ENCODE measurements at regions not wholly inside any gene's neighbourhood (a gene's known extent, or its start where the extent isn't known, plus 50 kb on each side); places are given as distances from the start of the nearest gene placed in this dataset.
A peak's percentile ranks its signal among the peaks of the same experiment; 100 is the strongest.

DNA sequence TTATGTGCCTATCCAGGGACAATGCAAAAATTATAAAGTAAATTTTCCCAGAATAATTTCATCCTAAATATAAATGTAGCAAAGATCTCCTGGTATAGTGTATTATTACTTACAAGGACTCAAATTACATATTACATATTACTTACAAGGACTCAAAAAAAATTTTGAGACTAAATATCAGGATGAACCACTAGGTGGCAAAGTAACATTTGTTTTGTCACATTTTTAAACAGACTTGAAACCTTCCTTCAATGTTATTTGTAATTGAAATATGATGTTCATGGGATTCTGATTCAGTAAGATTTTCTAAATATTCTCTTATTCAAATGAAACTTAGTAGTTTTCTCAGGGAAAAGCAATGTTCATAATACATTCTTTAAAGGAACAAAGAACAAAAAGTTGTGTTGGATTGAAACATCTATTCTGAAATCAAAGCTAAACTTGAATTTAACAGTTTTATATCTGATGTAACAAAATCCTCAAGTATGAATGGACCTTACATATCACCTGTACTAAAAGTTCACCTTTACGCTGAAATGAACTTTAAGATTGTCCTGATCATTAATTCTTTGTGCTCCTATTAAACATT, 74.3 kb upstream of the GNAI1 start:
- H3K27me3 ChIP-seq (ENCODE audit: control insufficient read depth, low read length) = no peaks in the 10 kb centered on the region
- no peaks in the 10 kb centered on the region for H3K4me1 ChIP-seq (ENCODE audit: control insufficient read depth, low read length)
- no peaks in the 10 kb centered on the region for H3F3A ChIP-seq (ENCODE audit: control insufficient read depth, insufficient read depth)
- H3K4me3 ChIP-seq (ENCODE audit: low read length) = no peak overlapping the region
- no peaks in the 10 kb centered on the region for H3K9me2 ChIP-seq (replicated peaks; ENCODE audit: control insufficient read depth, low read length)
- no peaks in the 10 kb centered on the region for H3K79me2 ChIP-seq (ENCODE audit: control insufficient read depth, low read length)
- no peak overlapping the region for H3K4me2 ChIP-seq (ENCODE audit: low read length)
- no peak for TF ChIP-seq EZH2phosphoT487 (IDR thresholded peaks at IDR 0.05; ENCODE audit: borderline replicate concordance, low read length)
- TF ChIP-seq CTCF (IDR thresholded peaks at IDR 0.05; ENCODE audit: low read depth, low read length, poor library complexity, severe bottlenecking) = peak; percentile 60
- H3K36me3 ChIP-seq (ENCODE audit: control insufficient read depth, low read length) = no peaks in the 10 kb centered on the region
- H4K20me1 ChIP-seq (ENCODE audit: control insufficient read depth, insufficient read depth, low read depth, low read length) = no peaks in the 10 kb centered on the region
- no peaks in the 10 kb centered on the region for H3K9me3 ChIP-seq (ENCODE audit: control insufficient read depth, insufficient read depth, low read length)
- H3K27ac ChIP-seq (ENCODE audit: low read depth, low read length) = no peak overlapping the region

DNA sequence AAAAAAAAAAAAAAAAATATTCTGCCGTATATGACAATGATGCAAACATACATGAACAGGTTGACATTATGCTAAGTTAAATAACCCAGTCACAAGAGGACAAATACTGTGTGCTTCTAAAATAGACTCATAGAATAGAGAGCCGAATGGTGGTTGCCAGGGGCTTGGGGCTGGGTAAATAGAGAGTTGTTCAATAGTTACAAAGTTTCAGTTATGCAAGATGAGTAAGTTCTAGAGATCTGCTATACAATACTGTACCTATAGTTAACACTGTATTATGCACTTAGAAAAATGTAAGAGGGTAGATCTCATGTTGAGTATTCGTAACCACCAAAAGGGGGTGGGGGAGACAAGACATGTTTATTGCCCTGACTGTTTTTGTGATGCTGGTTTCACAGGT, 77.1 kb upstream of the GNAI1 start:
- Histone ChIP-seq H3K27ac (ENCODE audit: low read depth, low read length) (no peak overlapping the region), H3K4me3 (ENCODE audit: low read length) (no peak overlapping the region), H3K27me3 (ENCODE audit: control insufficient read depth, low read length) (no peaks in the 10 kb centered on the region), H3K9me2 (replicated peaks; ENCODE audit: control insufficient read depth, low read length) (no peaks in the 10 kb centered on the region), H3K9me3 (ENCODE audit: control insufficient read depth, insufficient read depth, low read length) (no peaks in the 10 kb centered on the region), H3K4me2 (ENCODE audit: low read length) (no peak overlapping the region), H3K4me1 (ENCODE audit: control insufficient read depth, low read length) (no peaks in the 10 kb centered on the region), H3K79me2 (ENCODE audit: control insufficient read depth, low read length) (no peaks in the 10 kb centered on the region), H3F3A (ENCODE audit: control insufficient read depth, insufficient read depth) (no peaks in the 10 kb centered on the region), H4K20me1 (ENCODE audit: control insufficient read depth, insufficient read depth, low read depth, low read length) (no peaks in the 10 kb centered on the region), H3K36me3 (ENCODE audit: control insufficient read depth, low read length) (no peaks in the 10 kb centered on the region)
- no peak for TF ChIP-seq CTCF (IDR thresholded peaks at IDR 0.05; ENCODE audit: low read depth, low read length, poor library complexity, severe bottlenecking)
- no peak for TF ChIP-seq EZH2phosphoT487 (IDR thresholded peaks at IDR 0.05; ENCODE audit: borderline replicate concordance, low read length)

DNA sequence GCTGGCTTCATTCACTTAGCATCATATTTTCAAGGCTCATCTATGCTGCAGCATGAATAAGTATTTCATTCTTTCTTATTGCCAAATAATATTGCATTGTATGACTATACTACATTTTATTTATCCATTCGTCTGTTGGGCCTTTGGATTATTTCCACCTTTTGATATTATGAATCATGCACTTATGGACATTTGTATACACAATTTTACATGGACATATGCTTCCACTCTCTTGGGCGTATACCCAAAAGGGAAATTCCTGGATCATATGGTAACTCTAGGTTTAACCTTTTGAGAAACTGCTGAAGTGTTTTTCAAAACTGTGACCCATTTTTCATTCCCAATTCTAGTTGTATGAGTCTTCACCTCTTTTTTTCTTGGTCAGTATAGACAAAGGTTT, 80.3 kb upstream of the GNAI1 start:
- Histone ChIP-seq H3K36me3 (ENCODE audit: control insufficient read depth, low read length) (no peaks in the 10 kb centered on the region), H4K20me1 (ENCODE audit: control insufficient read depth, insufficient read depth, low read depth, low read length) (no peaks in the 10 kb centered on the region), H3K4me1 (ENCODE audit: control insufficient read depth, low read length) (no peaks in the 10 kb centered on the region), H3K79me2 (ENCODE audit: control insufficient read depth, low read length) (no peaks in the 10 kb centered on the region), H3K4me3 (ENCODE audit: low read length) (no peak overlapping the region), H3F3A (ENCODE audit: control insufficient read depth, insufficient read depth) (no peaks in the 10 kb centered on the region), H3K9me3 (ENCODE audit: control insufficient read depth, insufficient read depth, low read length) (no peaks in the 10 kb centered on the region), H3K27me3 (ENCODE audit: control insufficient read depth, low read length) (no peaks in the 10 kb centered on the region), H3K27ac (ENCODE audit: low read depth, low read length) (no peak overlapping the region), H3K4me2 (ENCODE audit: low read length) (no peak overlapping the region), H3K9me2 (replicated peaks; ENCODE audit: control insufficient read depth, low read length) (no peaks in the 10 kb centered on the region)
- TF ChIP-seq CTCF (IDR thresholded peaks at IDR 0.05; ENCODE audit: low read depth, low read length, poor library complexity, severe bottlenecking) (no peak), EZH2phosphoT487 (IDR thresholded peaks at IDR 0.05; ENCODE audit: borderline replicate concordance, low read length) (no peak)
